H1 (cell line): ENCODE measurements at regions not wholly inside any gene's neighbourhood (a gene's known extent, or its start where the extent isn't known, plus 50 kb on each side); places are given as distances from the start of the nearest gene placed in this dataset.

Source experiments
- CTCF ChIA-PET: fragments of 300-600 bp; sonication (Branson Sonifier 250); formaldehyde crosslinking; loops from one replicate; lab custom pipeline; 2021; ENCODE audit not compliant: partially characterized antibody; lab: Charles Lee
- POLR2A ChIA-PET: fragments of 300-600 bp; sonication (Branson Sonifier 250); formaldehyde crosslinking; loops from one replicate; lab custom pipeline; 2021; ENCODE audit warnings: inconsistent platforms; ENCODE audit not compliant: partially characterized antibody; lab: Charles Lee
- DNase-seq, 2 experiments: peaks; one replicate each; pipeline versions ENCODE4 v3.0.0 to v3.0.0-alpha.2; 2010 to 2022; ENCODE audit warnings: low spot score in 2 of 2, low read depth in 1 of 2, mixed read lengths in 1 of 2
- FAIRE-seq: peaks from 2 replicates; lab custom pipeline; 2011; peaks lifted over from hg19 to GRCh38; lab: Jason Lieb, UNC
- H2AFZ ChIP-seq: 2 replicates; pipeline ENCODE4 v1.8.1; 2012; ENCODE audit warnings: low read length, inconsistent platforms
- H2AK5ac ChIP-seq: 2 replicates; pipeline ENCODE4 v1.6.1; 2013; ENCODE audit warnings: low read depth, low read length
- H2BK120ac ChIP-seq: replicated peaks from 2 replicates; pipeline ENCODE3; 2013; ENCODE audit warnings: low read depth, low read length, inconsistent platforms
- H2BK12ac ChIP-seq: 2 replicates; pipeline ENCODE4 v1.6.1; 2013; ENCODE audit warnings: low read depth, low read length
- H2BK15ac ChIP-seq: 2 replicates; pipeline ENCODE4 v1.6.1; 2013; ENCODE audit warnings: low read length
- H2BK20ac ChIP-seq: 2 replicates; pipeline ENCODE4 v1.6.1; 2013; ENCODE audit warnings: low read length
- H2BK5ac ChIP-seq: 2 replicates; pipeline ENCODE4 v1.6.1; 2013; ENCODE audit warnings: low read depth, low read length
- H3K14ac ChIP-seq: 2 replicates; pipeline ENCODE4 v1.6.1; 2013; ENCODE audit warnings: inconsistent platforms; ENCODE audit not compliant: insufficient read length
- H3K18ac ChIP-seq: 2 replicates; pipeline ENCODE4 v1.6.1; 2013; ENCODE audit warnings: low read length; ENCODE audit errors: extremely low read depth
- H3K23ac ChIP-seq: 2 replicates; pipeline ENCODE4 v1.6.1; 2013; ENCODE audit warnings: inconsistent platforms; ENCODE audit not compliant: insufficient read length
- H3K23me2 ChIP-seq: 2 replicates; pipeline ENCODE4 v1.6.1; 2013; ENCODE audit warnings: low read depth, low read length
- H3K27ac ChIP-seq: 2 replicates; pipeline ENCODE4 v1.6.1; 2011; ENCODE audit warnings: low read depth, low read length, inconsistent platforms
- H3K27me3 ChIP-seq, 4 experiments: replicated peaks in 1 of 4; 1 replicate in 1 of 4; 2 replicates in 3 of 4; pipeline versions ENCODE4 v1.6.1 to v1.8.1; 2011 to 2013; ENCODE audit warnings: low read length in 3 of 4, mild to moderate bottlenecking in 3 of 4, inconsistent platforms in 2 of 4, mixed read lengths in 2 of 4, moderate library complexity in 1 of 4; ENCODE audit not compliant: control insufficient read depth in 3 of 4, insufficient read depth in 3 of 4; ENCODE audit errors: extremely low read depth in 1 of 4
- H3K36me3 ChIP-seq, 4 experiments: 2 replicates each; pipeline versions ENCODE4 v1.6.1 to v1.8.1; 2011 to 2013; ENCODE audit warnings: mild to moderate bottlenecking in 4 of 4, low read length in 3 of 4, moderate library complexity in 2 of 4, control low read depth in 1 of 4, inconsistent platforms in 1 of 4; ENCODE audit not compliant: insufficient read depth in 4 of 4, control insufficient read depth in 2 of 4
- H3K4ac ChIP-seq: replicated peaks from 2 replicates; pipeline ENCODE3; 2013; ENCODE audit warnings: low read length, low read depth, mixed read lengths, inconsistent platforms; ENCODE audit not compliant: insufficient read length
- H3K4me1 ChIP-seq, 4 experiments: replicated peaks in 1 of 4; 1 replicate in 1 of 4; 2 replicates in 3 of 4; pipeline versions ENCODE4 v1.6.1 to v1.8.1; 2011 to 2013; ENCODE audit warnings: low read length in 3 of 4, inconsistent platforms in 2 of 4, mixed read lengths in 1 of 4; ENCODE audit not compliant: insufficient read depth in 4 of 4, control insufficient read depth in 3 of 4
- H3K4me2 ChIP-seq, 2 experiments: 2 replicates each; pipeline versions ENCODE4 v1.6.1 to v1.8.1; 2011 to 2013; ENCODE audit warnings: low read depth in 2 of 2, low read length in 2 of 2, control low read depth in 1 of 2, inconsistent platforms in 1 of 2, mild to moderate bottlenecking in 1 of 2; ENCODE audit not compliant: insufficient read depth in 1 of 2
- H3K4me3 ChIP-seq, 4 experiments: fragments of 200-600, 300-600 bp in 1 of 4; sonication (generic), shearing (Covaris generic), sonication (Bioruptor Twin) in 1 of 4; 2 replicates each; pipeline versions ENCODE4 v1.5.1 to v1.8.1; 2011 to 2016; ENCODE audit warnings: low read length in 4 of 4, low read depth in 3 of 4, control low read depth in 2 of 4, inconsistent platforms in 2 of 4, mild to moderate bottlenecking in 2 of 4, mixed read lengths in 1 of 4, moderate library complexity in 1 of 4; ENCODE audit not compliant: insufficient read depth in 2 of 4; ENCODE audit errors: extremely low read depth in 1 of 4
- H3K56ac ChIP-seq: replicated peaks from 2 replicates; pipeline ENCODE3; 2013; ENCODE audit warnings: low read depth, mild to moderate bottlenecking, mixed read lengths, low read length, inconsistent platforms; ENCODE audit not compliant: insufficient read length
- H3K79me1 ChIP-seq: 2 replicates; pipeline ENCODE4 v1.6.1; 2013; ENCODE audit warnings: low read depth, low read length, control low read depth
- H3K79me2 ChIP-seq, 2 experiments: 2 replicates each; pipeline versions ENCODE4 v1.6.1 to v1.8.1; 2012 to 2013; ENCODE audit warnings: low read length in 2 of 2, mild to moderate bottlenecking in 2 of 2, inconsistent platforms in 1 of 2; ENCODE audit not compliant: insufficient read depth in 2 of 2, control insufficient read depth in 1 of 2
- H3K9ac ChIP-seq, 4 experiments: replicated peaks in 1 of 4; 1 replicate in 1 of 4; 2 replicates in 3 of 4; pipeline versions ENCODE4 v1.6.1 to v1.8.1; 2011 to 2013; ENCODE audit warnings: low read depth in 3 of 4, low read length in 3 of 4, control low read depth in 2 of 4, mild to moderate bottlenecking in 2 of 4, moderate library complexity in 2 of 4, inconsistent platforms in 1 of 4; ENCODE audit errors: extremely low read depth in 1 of 4
- H3K9me3 ChIP-seq, 2 experiments: 2 replicates each; pipeline versions ENCODE4 v1.6.1 to v1.8.1; 2012 to 2013; ENCODE audit warnings: mild to moderate bottlenecking in 2 of 2, moderate library complexity in 2 of 2, control low read depth in 1 of 2, inconsistent platforms in 1 of 2, low read depth in 1 of 2, low read length in 1 of 2, mixed read lengths in 1 of 2; ENCODE audit not compliant: insufficient read depth in 2 of 2
- H4K20me1 ChIP-seq, 2 experiments: replicated peaks in 1 of 2; 2 replicates each; pipeline versions ENCODE3 to v1.8.1; 2011 to 2013; ENCODE audit warnings: inconsistent platforms in 2 of 2, low read length in 2 of 2, mild to moderate bottlenecking in 1 of 2; ENCODE audit not compliant: insufficient read depth in 2 of 2, control insufficient read depth in 1 of 2
- H4K5ac ChIP-seq: 2 replicates; pipeline ENCODE4 v1.6.1; 2013; ENCODE audit warnings: low read length, low read depth, mixed read lengths, inconsistent platforms; ENCODE audit not compliant: insufficient read length
- H4K8ac ChIP-seq: 2 replicates; pipeline ENCODE4 v1.8.0; 2013; ENCODE audit warnings: mild to moderate bottlenecking, moderate library complexity, low read length, inconsistent platforms; ENCODE audit not compliant: insufficient read depth; ENCODE audit errors: extremely low read depth
- H4K91ac ChIP-seq: replicated peaks from 2 replicates; pipeline ENCODE3; 2013; ENCODE audit warnings: low read length, mixed read lengths, inconsistent platforms; ENCODE audit not compliant: insufficient read length
- WGBS, 2 experiments: shearing (Covaris generic) in 1 of 2; methylation state at CpG; one replicate each; pipeline versions ENCODE4 v1.1.6 to v1.1.7; 2013 to 2015; ENCODE audit warnings: low lambda C conversion rate in 2 of 2, mixed read lengths in 2 of 2, inconsistent platforms in 1 of 2, low coverage in 1 of 2, missing lambda C conversion rate in 1 of 2; ENCODE audit not compliant: insufficient replicate concordance in 2 of 2, insufficient coverage in 1 of 2, insufficient read length in 1 of 2; ENCODE audit errors: extremely low coverage in 1 of 2, missing lambda C conversion rate in 1 of 2; 5-methylcytosine and 5-hydroxymethylcytosine counted together

- Histone ChIP-seq H3K27me3 (peaks cover 0 to 13% (median 3%) of the 10 kb centered on the region in 4 experiments; a peak in 2 of 7 replicates), H2BK12ac (no peak overlapping the region), H4K20me1 (no peaks in the 10 kb centered on the region), H2AK5ac (no peak overlapping the region), H4K91ac (no peak overlapping the region), H3K18ac (no peak overlapping the region), H2BK20ac (no peak overlapping the region), H4K5ac (no peak overlapping the region), H3K23ac (no peak overlapping the region), H2BK15ac (no peak overlapping the region), H2BK120ac (no peak overlapping the region), H2AFZ (no peak overlapping the region), H3K36me3 (no peaks in the 10 kb centered on the region), H3K56ac (no peak overlapping the region), H2BK5ac (no peak overlapping the region), H3K4me2 (no peak overlapping the region), H3K9ac (no peak overlapping the region), H3K14ac (no peak overlapping the region), H3K27ac (no peak overlapping the region), H3K79me1 (no peaks in the 10 kb centered on the region), H4K8ac (no peak overlapping the region), H3K4ac (no peak overlapping the region), H3K23me2 (no peaks in the 10 kb centered on the region), H3K4me1 (peaks cover 0 to 1% (median 0%) of the 10 kb centered on the region in 4 experiments; a peak in 1 of 7 replicates), H3K79me2 (no peaks in the 10 kb centered on the region), H3K9me3 (no peaks in the 10 kb centered on the region), H3K4me3 (no peak overlapping the region)
- POLR2A ChIA-PET, result no interaction called here
- DNase-seq, result no peak
- CTCF ChIA-PET, result interaction anchor here (0.7 to 7.8 kb wide), 10 partner anchors 9 to 864 kb away, joined by 3 to 91 read pairs (median 4); partner anchors contain the start of gene BARX2
- WGBS, 2 experiments, result 65% methylated on average over 5 of the region's 5 CpGs; no CpG with 5 or more reads in 1 of the 2 experiments
- no peak for FAIRE-seq
Measured at GRCh38 chr11:129749141-129749540, 66.5 kb upstream of the TMEM45B start.
